SK-N-MC (cell line): ENCODE measurements at regions not wholly inside any gene's neighbourhood (a gene's known extent, or its start where the extent isn't known, plus 50 kb on each side); places are given as distances from the start of the nearest gene placed in this dataset.
"Not testable (repeated sequence)": the region's sequence is repeated elsewhere in the genome, so short reads cannot be mapped to it uniquely, and the experiment has no call there.

Experiments
- DNase-seq: peaks from one replicate; pipeline ENCODE4 v3.0.0-alpha.2; 2011; ENCODE audit warnings: low read depth, low spot score
- H3K27ac ChIP-seq: fragments of 200-600 bp; sonication (generic); 2 replicates; pipeline ENCODE4 v1.5.1; 2016; ENCODE audit warnings: mixed run types
- H3K36me3 ChIP-seq: fragments of 200-600 bp; sonication (generic); 2 replicates; pipeline ENCODE4 v1.6.1; 2017; ENCODE audit warnings: antibody characterized with exemption, low read length, mixed read lengths; ENCODE audit not compliant: insufficient read depth
- H3K4me3 ChIP-seq: fragments of 200-600 bp; sonication (generic); 2 replicates; pipeline ENCODE4 v1.5.1; 2016
- H3K9ac ChIP-seq: fragments of 200-600 bp; sonication (generic); 2 replicates; pipeline ENCODE4 v1.8.0; 2017; ENCODE audit warnings: mixed run types, mixed read lengths; ENCODE audit not compliant: insufficient read length
- H3K9me3 ChIP-seq: fragments of 200-600 bp; sonication (generic); 2 replicates; pipeline ENCODE4 v1.6.1; 2017; ENCODE audit warnings: low read depth, mild to moderate bottlenecking, antibody characterized with exemption, low read length, moderate library complexity, mixed read lengths
- EZH2 ChIP-seq: fragments of 200-600 bp; sonication (generic); IDR thresholded peaks from one replicate; pipeline ENCODE4 v1.6.1; 2017; ENCODE audit warnings: antibody characterized with exemption
- FOXP2 ChIP-seq: optimal IDR thresholded peaks from 2 replicates; pipeline ENCODE3; 2011; ENCODE audit warnings: mild to moderate bottlenecking, moderate library complexity; ENCODE audit not compliant: insufficient read depth; ENCODE audit errors: extremely low read length, control extremely low read depth
- POLR2AphosphoS5 ChIP-seq: IDR thresholded peaks from 2 replicates; pipeline ENCODE4 v1.6.1; 2012; ENCODE audit warnings: mild to moderate bottlenecking, low read depth, low read length, borderline replicate concordance

- no peak for DNase-seq
- no peaks in the 10 kb centered on the region for H3K36me3 ChIP-seq
- H3K9me3 ChIP-seq = no peaks in the 10 kb centered on the region
- no peak overlapping the region for H3K27ac ChIP-seq
- H3K4me3 ChIP-seq = no peak overlapping the region
- TF ChIP-seq FOXP2 (no peak), POLR2AphosphoS5 (no peak), EZH2 (no peak)
- H3K9ac ChIP-seq = no peak overlapping the region
Observed at GRCh38 chr10:61049386-61049785, 105.4 kb upstream of the RHOBTB1 start.

DNA sequence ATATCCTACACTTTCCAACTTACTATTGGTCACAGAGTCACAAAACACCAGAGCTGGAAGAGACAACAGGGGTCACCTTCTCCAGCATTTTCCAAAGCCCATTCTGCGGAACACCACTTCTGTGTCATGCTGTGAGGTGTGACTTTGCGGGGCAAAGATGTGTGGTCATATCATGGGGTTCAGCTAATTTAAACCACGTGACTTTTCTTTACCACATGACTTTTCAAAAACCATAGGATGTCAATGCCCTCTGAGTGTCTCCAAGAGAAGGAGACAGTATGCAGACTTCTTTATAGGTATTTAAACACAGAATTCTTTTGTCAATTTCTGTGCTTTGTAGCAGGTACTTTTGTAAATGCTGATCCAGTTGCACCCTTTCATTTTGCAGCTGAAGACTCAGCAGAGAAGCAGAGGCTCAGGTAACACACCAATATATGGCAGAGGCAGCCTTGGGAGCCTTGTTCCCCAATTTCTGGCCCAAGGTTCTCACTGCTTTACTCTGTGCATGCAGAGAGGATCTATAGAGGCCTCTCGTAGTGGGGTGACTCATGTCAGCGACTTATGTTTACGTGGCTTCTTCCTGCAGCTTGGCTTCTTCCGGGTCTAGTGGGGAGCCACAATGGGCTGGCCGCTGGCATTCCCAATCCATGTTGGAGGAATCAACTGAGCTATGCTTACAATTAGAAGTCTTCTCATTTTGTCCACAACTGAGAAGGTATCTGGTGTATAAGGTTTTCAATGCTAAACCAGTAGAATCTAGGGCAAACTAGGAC lies 104.0 kb upstream of the RHOBTB1 start:
- no peaks in the 10 kb centered on the region for H3K9me3 ChIP-seq
- TF ChIP-seq EZH2 (no peak), FOXP2 (no peak), POLR2AphosphoS5 (no peak)
- H3K27ac ChIP-seq = no peak overlapping the region
- H3K36me3 ChIP-seq = no peaks in the 10 kb centered on the region
- no peak overlapping the region for H3K9ac ChIP-seq
- no peak overlapping the region for H3K4me3 ChIP-seq
- DNase-seq = no peak

DNA sequence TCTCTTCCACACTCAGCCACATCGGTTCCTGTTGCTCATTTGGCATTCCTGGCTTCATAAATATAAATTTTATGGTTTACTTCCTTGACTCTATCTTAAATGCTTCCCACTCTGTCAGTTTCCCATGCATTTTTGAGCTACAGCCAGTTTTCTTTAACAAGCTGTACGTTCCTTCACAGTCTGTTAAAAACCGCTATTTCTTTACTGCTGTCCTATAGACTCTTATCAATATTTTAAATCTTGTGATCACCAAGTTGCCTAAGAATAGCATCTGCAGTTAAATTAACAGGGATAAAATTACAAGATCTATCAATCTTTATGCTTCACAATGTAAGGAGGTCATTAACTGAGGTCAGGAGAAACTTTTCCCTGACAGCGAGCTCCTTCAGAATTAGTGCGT lies 103.1 kb upstream of the RHOBTB1 start:
- Histone ChIP-seq H3K36me3 (no peaks in the 10 kb centered on the region), H3K9me3 (no peaks in the 10 kb centered on the region), H3K27ac (no peak overlapping the region), H3K9ac (no peak overlapping the region), H3K4me3 (no peak overlapping the region)
- TF ChIP-seq POLR2AphosphoS5 (no peak; the same call in 1 of the 2 replicates), EZH2 (no peak), FOXP2 (no peak)
- DNase-seq = peak; percentile 39

DNA sequence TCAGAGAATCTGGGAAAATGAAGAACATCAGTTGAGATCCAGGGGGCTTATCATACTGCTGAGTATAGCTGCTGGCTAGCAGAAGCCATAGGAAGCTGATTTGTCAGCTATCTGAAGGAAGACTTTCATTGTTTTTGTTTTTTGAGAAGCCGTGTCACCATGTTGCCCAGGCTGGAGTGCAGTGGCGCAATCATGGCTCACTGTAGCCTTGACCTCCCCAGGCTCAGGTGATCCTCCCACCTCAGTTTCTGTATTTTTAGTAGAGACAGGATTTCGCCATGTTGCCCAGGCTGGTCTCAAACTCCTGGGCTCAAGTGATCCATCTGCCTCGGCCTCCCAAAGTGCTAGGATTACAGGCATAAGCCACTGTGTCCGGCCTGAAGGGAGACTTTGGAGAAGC lies 101.5 kb upstream of the RHOBTB1 start:
- not testable (repeated sequence) for DNase-seq, H3K36me3 ChIP-seq, H3K4me3 ChIP-seq, H3K9me3 ChIP-seq, H3K27ac ChIP-seq, H3K9ac ChIP-seq

GRCh38 chr10:61042533-61042932 lies 98.5 kb upstream of the RHOBTB1 start:
- H3K4me3 ChIP-seq = no peak overlapping the region
- no peak overlapping the region for H3K9ac ChIP-seq
- DNase-seq = no peak
- H3K9me3 ChIP-seq = no peaks in the 10 kb centered on the region
- no peaks in the 10 kb centered on the region for H3K36me3 ChIP-seq
- no peak overlapping the region for H3K27ac ChIP-seq
- TF ChIP-seq EZH2 (no peak), POLR2AphosphoS5 (no peak), FOXP2 (no peak)

DNA sequence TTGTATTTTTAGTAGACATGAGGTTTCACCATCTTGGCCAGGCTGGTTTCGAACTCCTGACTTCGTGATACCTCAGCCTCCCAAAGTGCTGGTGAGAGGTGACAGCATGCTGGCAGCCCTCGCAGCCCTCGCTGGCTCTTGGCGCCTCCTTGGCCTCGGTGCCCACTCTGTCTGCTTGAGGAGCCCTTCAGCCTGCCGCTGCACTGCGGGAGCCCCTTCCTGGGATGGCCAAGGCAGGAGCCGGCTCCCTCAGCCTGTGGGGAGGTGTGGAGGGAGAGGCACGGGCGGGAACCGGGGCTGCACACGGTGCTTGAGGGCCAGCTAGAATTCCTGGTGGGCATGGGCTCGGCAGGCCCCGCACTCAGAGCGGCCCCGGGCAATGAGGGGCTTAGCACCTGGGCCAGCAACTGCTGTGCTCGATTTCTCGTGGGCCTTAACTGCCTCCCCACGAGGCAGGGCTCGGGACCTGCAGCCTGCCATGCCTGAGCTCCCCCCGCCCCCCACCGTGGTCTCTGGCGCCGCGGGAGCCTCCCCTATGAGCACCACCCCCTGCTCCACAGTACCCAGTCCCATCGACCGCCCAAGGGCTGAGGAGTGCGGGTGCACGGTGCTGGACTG lies 96.5 kb upstream of the RHOBTB1 start:
- Histone ChIP-seq H3K4me3 (no peak overlapping the region), H3K9me3 (no peaks in the 10 kb centered on the region), H3K9ac (no peak overlapping the region), H3K27ac (no peak overlapping the region), H3K36me3 (no peaks in the 10 kb centered on the region)
- no peak for DNase-seq
- TF ChIP-seq FOXP2 = no peak

DNA sequence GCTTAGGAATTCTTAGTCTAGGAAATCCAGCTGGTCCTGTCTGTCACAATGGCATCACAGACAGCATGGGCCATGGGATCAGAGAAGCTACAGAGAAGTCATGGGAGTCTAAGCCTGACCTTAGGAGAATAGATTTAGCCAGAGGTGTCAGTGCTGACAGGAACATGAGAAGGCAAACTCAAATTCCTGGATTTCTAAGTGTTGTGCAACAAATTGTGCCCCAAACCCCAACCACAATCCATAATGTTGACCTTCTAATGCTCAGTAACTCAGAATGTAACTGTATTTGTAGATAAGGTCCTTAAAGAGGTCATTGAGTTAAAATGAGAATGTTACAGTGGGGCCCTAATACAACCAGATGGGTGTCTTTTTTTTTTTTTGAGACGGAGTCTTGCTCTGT lies 95.9 kb upstream of the RHOBTB1 start:
- no peaks in the 10 kb centered on the region for H3K36me3 ChIP-seq
- no peak overlapping the region for H3K9ac ChIP-seq
- no peak overlapping the region for H3K27ac ChIP-seq
- no peak for DNase-seq
- H3K4me3 ChIP-seq = no peak overlapping the region
- H3K9me3 ChIP-seq = no peaks in the 10 kb centered on the region
- TF ChIP-seq POLR2AphosphoS5 = no peak
- TF ChIP-seq EZH2 = no peak
- TF ChIP-seq FOXP2 = no peak

- DNase-seq, H3K27ac ChIP-seq, H3K9me3 ChIP-seq, H3K9ac ChIP-seq, H3K4me3 ChIP-seq, H3K36me3 ChIP-seq: not testable (repeated sequence)
Observed at GRCh38 chr10:61037261-61037830, 93.4 kb upstream of the RHOBTB1 start.

GRCh38 chr10:61036148-61036547 lies 92.2 kb upstream of the RHOBTB1 start:
- DNase-seq, H3K4me3 ChIP-seq: not testable (repeated sequence)

More at GRCh38 chr10:61036148-61036547, 92.2 kb upstream of the RHOBTB1 start:
- H3K9me3 ChIP-seq, H3K9ac ChIP-seq, H3K36me3 ChIP-seq, H3K27ac ChIP-seq: not testable (repeated sequence)
